Stimulated activated CD4-positive, alpha-beta T cell treated with anti-CD3 and anti-CD28 coated beads, Interleukin-1b, Interleukin-23, amount 100 ng/mL, for 1 hour (primary cell): ENCODE measurements at regions not wholly inside any gene's neighbourhood (a gene's known extent, or its start where the extent isn't known, plus 50 kb on each side); places are given as distances from the start of the nearest gene placed in this dataset.
"Not testable (repeated sequence)": the region's sequence is repeated elsewhere in the genome, so short reads cannot be mapped to it uniquely, and the experiment has no call there.

Experiments used
- DNase-seq, 2 donors: peaks; one replicate each; pipeline ENCODE4 v3.0.0-alpha.2; 2020; ENCODE audit warnings: low read depth in 2 of 2

GRCh38 chr2:242004223-242004901 is 134.8 kb downstream of the RTP5 start:
- DNase-seq = no peak

DNA sequence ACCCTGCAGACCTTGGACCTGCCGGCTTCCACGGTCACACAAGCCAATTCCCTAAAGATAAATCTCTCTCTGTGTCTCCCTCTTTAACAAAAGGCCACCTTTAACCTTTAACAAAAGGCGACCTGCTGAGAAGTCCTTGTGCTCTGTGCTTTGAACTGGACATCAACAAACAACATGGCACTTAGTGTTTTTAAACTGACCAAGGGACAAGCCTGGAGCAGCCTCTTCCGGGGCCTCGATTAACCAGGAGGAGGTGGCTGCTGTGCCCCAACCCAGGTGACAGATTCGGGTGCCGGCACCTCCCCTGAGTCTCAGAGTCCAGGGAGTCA is 135.3 kb downstream of the RTP5 start:
- no peak for DNase-seq

GRCh38 chr2:242006091-242006634 is 136.6 kb downstream of the RTP5 start:
- not testable (repeated sequence) for DNase-seq

- DNase-seq = not testable (repeated sequence)
Observed at GRCh38 chr2:242008908-242009307, 139.4 kb downstream of the RTP5 start.

DNA sequence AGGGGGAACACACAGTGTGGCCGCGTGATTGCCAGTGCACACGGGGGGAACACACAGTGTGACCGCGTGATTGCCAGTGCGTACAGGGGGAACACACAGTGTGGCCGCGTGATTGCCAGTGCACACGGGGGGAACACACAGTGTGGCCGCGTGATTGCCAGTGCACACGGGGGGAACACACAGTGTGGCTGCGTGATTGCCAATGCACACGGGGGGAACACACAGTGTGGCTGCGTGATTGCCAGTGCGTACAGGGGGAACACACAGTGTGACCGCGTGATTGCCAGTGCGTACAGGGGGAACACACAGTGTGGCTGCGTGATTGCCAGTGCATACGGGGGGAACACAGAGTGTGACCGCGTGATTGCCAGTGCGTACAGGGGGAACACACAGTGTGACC is 140.3 kb downstream of the RTP5 start:
- DNase-seq = not testable (repeated sequence)

DNA sequence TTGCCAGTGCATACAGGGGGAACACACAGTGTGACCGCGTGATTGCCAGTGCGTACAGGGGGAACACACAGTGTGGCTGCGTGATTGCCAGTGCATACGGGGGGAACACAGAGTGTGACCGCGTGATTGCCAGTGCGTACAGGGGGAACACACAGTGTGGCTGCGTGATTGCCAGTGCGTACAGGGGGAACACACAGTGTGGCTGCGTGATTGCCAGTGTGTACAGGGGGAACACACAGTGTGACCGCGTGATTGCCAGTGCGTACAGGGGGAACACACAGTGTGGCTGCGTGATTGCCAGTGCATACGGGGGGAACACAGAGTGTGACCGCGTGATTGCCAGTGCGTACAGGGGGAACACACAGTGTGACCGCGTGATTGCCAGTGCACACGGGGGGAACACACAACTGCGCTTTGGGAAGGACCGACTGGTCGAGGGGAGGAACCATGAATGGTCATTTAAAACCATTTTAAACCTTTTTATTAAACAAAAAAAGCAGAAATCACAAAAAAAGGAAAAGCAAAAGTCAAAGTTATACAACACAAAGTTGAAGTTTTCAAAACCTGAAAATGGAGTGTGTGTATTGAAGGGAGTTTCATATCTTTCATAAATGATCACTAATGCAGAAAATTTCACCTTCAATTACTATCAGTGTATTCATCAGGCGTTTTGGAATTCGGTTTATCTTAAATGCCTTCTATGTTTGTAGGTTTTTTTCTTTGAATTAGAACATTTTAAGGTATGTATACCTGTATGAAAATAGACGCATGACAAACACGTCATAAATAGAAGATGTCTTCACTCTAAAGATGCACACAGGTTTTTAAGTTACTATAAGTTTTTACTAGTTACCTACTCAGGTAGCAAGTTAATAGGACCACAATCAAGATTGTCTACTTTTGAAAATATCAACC is 141.0 kb downstream of the RTP5 start:
- DNase-seq = not testable (repeated sequence)

- no peak for DNase-seq
Observed at GRCh38 chr2:242011167-242011513, 141.6 kb downstream of the RTP5 start.

GRCh38 chr2:242011516-242011915 is 142.0 kb downstream of the RTP5 start:
- no peak for DNase-seq

DNA sequence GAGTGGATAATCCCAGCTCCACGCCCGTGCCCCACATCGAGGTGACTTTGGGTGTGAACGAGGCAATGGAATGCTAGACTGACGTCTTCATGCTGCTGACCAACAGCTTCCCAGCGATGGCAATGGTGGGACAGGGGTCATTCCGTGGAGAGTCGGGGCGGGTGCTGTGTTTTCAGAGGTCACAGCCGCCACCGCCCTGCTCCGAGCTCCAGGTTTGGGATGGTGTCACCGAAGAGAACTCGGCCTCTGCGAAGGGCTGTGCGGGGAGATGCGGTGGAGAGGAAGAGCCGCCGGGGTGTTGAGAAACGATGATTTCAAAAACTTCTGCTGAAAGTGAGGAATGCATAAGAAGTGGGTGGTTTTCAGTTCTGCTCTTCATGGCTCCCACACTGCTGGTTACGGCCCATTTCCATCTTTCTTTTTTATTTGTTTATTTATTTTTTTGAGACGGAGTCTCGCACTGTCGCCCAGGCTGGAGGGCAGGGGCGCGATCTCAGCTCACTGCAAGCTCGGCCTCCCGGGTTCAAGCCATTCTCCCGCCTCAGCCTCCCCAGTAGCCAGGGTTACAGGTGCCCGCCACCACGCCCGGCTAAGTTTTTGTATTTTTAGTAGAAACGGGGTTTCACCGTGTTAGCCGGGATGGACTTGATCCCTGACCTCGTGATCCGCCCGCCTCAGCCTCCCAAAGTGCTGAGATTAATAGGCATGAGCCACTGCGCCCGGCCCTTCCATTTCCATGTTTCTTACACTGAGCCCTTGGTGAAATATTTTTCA is 142.6 kb downstream of the RTP5 start:
- DNase-seq = no peak

GRCh38 chr2:242012956-242013764 is 143.6 kb downstream of the RTP5 start:
- DNase-seq = no peak

DNA sequence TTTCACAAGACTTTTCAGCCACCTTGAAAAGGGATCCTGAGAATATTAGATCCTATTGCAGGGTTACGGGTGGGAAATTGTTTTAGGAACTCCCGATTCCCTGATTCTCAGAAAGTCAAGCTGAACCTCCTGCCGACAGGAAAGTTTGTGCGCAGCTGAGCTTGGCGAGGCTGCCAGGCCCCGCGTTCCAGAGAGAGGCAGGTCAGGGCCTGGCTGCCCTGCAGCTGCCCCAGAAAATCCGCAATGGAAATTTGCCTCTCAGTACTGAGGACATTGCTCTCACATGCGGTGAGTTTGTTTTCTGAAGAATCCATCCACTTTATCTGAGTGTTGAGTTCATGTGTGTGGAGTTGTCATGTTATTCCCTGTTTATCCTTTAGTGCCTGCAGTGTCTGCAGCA is 144.2 kb downstream of the RTP5 start:
- no peak for DNase-seq

GRCh38 chr2:242015108-242016065 is 145.9 kb downstream of the RTP5 start:
- DNase-seq = no peak

GRCh38 chr2:242017086-242017485 is 147.6 kb downstream of the RTP5 start:
- DNase-seq = no peak

DNA sequence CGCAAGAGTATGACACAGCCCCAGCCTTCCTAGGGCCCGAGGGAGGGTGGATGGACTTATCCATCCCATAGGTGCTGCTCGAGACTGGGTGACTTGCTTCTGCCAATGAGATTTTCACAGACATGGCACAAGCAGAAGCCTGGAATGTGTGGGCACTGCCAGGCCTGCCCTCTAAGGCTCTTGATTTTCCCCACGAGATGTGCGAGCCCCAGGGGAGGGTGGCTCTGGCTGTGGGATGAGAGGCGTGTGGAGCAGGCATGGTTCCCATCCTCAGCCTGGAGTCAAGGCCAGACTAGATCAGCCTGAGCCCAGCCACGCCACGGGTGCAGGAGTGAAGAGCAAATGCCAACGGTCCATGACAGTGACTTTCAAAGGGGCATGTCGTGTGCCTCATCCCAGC is 148.9 kb downstream of the RTP5 start:
- DNase-seq = not testable (repeated sequence)

- DNase-seq = no peak
Observed at GRCh38 chr2:242019344-242019743, 149.8 kb downstream of the RTP5 start.

GRCh38 chr2:242020196-242021004 is 150.9 kb downstream of the RTP5 start:
- DNase-seq = no peak

GRCh38 chr2:242022550-242023290 is 153.2 kb downstream of the RTP5 start:
- DNase-seq = no peak

DNA sequence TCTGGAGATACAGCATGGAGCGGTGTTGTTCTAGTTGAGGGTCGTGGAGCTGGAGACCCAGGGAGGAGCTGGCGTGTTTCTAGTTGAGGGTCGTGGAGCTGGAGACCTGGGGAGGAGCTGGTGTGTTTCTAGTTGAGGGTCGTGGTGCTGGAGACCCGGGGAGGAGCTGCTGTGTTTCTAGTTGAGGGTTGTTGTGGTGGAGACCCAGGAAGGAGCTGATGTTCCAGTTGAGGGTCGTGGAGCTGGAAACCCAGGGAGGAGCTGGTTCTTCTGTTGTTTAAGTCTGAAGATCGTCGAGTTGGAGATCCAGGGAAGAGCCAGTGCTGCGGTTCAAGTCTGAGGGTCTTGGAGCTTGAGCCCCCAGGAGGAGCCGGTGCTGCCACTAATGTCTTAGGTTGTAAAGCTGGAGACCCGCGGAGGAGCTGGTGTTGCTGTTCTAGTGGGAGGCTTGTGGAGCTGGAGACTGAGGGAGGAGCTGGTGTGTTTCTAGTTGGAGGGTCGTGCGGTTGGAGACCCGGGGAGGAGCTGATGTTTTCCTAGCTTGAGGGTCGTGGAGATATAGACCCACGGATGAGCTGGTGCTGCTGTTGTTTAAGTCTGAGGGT is 155.3 kb downstream of the RTP5 start:
- DNase-seq = no peak
